ENCODE measurements at regions not wholly inside any gene's neighbourhood (a gene's known extent, or its start where the extent isn't known, plus 50 kb on each side); places are given as distances from the start of the nearest gene placed in this dataset.

- no peak for TF ChIP-seq CTCF (IDR thresholded peaks at IDR 0.05)
- TF ChIP-seq ZFX (IDR thresholded peaks at IDR 0.05; ENCODE audit: borderline replicate concordance): no peak
- H3K27ac ChIP-seq: no peak overlapping the region
Observed at GRCh38 chr5:164358531-164359259, 853.3 kb downstream of the MAT2B start.

- TF ChIP-seq CTCF (IDR thresholded peaks at IDR 0.05) (no peak), ZFX (IDR thresholded peaks at IDR 0.05; ENCODE audit: borderline replicate concordance) (no peak)
- no peak overlapping the region for H3K27ac ChIP-seq
Observed at GRCh38 chr5:164359260-164360255, 854.1 kb downstream of the MAT2B start.

GRCh38 chr5:164360589-164360988 lies 855.2 kb downstream of the MAT2B start:
- H3K27ac ChIP-seq: no peak overlapping the region
- no peak for TF ChIP-seq ZFX (IDR thresholded peaks at IDR 0.05; ENCODE audit: borderline replicate concordance)
- TF ChIP-seq CTCF (IDR thresholded peaks at IDR 0.05): no peak

GRCh38 chr5:164361986-164362385 lies 856.6 kb downstream of the MAT2B start:
- no peak overlapping the region for H3K27ac ChIP-seq
- no peak for TF ChIP-seq ZFX (IDR thresholded peaks at IDR 0.05; ENCODE audit: borderline replicate concordance)
- no peak for TF ChIP-seq CTCF (IDR thresholded peaks at IDR 0.05)

GRCh38 chr5:164362835-164363234 lies 857.4 kb downstream of the MAT2B start:
- H3K27ac ChIP-seq: no peak overlapping the region
- TF ChIP-seq ZFX (IDR thresholded peaks at IDR 0.05; ENCODE audit: borderline replicate concordance) (no peak), CTCF (IDR thresholded peaks at IDR 0.05) (no peak)

- no peak overlapping the region for H3K27ac ChIP-seq
- TF ChIP-seq CTCF (IDR thresholded peaks at IDR 0.05): no peak
- no peak for TF ChIP-seq ZFX (IDR thresholded peaks at IDR 0.05; ENCODE audit: borderline replicate concordance)
Observed at GRCh38 chr5:164364237-164365208, 859.1 kb downstream of the MAT2B start.
